ENCODE measurements at regions not wholly inside any gene's neighbourhood (a gene's known extent, or its start where the extent isn't known, plus 50 kb on each side); places are given as distances from the start of the nearest gene placed in this dataset.

- no TSS peak for BruUV-seq (replicated peaks)
- TF ChIP-seq CTCF (IDR thresholded peaks at IDR 0.05; ENCODE audit: unreplicated experiment): no peak
- no peak overlapping the region for H3K27ac Mint-ChIP-seq (ENCODE audit: unreplicated experiment)
- DNase-seq: no peak
- H3K9me3 Mint-ChIP-seq (ENCODE audit: low read depth, unreplicated experiment): peaks cover 13% of the 10 kb centered on the region
- no peak overlapping the region for H3K4me3 Mint-ChIP-seq (ENCODE audit: low read depth, unreplicated experiment)
- no peaks in the 10 kb centered on the region for H3K36me3 Mint-ChIP-seq (ENCODE audit: insufficient read depth, unreplicated experiment)
- no peaks in the 10 kb centered on the region for H3K4me1 Mint-ChIP-seq (ENCODE audit: low read depth, unreplicated experiment)
- intact Hi-C loops (cut with micrococcal nuclease; ENCODE audit: unreplicated experiment): no loop called here
- H3K27me3 Mint-ChIP-seq (ENCODE audit: unreplicated experiment): no peaks in the 10 kb centered on the region
- CTCF ChIA-PET: no interaction called here
Measured at GRCh38 chr12:115174920-115175319, 490.9 kb upstream of the TBX3 start.

DNA sequence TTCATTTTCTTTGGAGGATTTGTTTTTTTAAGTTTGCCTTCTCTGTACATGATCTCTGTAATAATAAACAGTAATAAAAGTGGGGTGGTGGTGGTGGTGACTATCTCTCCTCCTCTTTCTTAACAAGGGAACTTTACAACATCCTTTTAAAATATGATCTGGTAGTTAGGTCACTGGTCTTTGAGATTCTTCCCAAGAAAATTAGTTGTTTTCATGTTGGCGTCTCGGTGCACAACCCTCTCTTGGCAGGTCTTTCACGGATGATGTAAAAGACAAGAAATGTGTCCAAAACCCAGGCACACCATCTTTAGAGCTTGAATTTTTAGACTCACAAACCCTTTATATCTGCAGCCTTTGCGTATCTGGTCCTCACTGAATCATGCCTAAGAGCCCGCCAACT, 488.5 kb upstream of the TBX3 start:
- no peak for DNase-seq
- Mint-ChIP-seq H3K27ac (ENCODE audit: unreplicated experiment) (no peak overlapping the region), H3K36me3 (ENCODE audit: insufficient read depth, unreplicated experiment) (no peaks in the 10 kb centered on the region), H3K27me3 (ENCODE audit: unreplicated experiment) (no peaks in the 10 kb centered on the region), H3K4me1 (ENCODE audit: low read depth, unreplicated experiment) (no peaks in the 10 kb centered on the region), H3K4me3 (ENCODE audit: low read depth, unreplicated experiment) (no peak overlapping the region), H3K9me3 (ENCODE audit: low read depth, unreplicated experiment) (peaks cover 15% of the 10 kb centered on the region)
- intact Hi-C loops (cut with micrococcal nuclease; ENCODE audit: unreplicated experiment): no loop called here
- CTCF ChIA-PET: no interaction called here
- TF ChIP-seq CTCF (IDR thresholded peaks at IDR 0.05; ENCODE audit: unreplicated experiment): no peak
- no TSS peak for BruUV-seq (replicated peaks)

DNA sequence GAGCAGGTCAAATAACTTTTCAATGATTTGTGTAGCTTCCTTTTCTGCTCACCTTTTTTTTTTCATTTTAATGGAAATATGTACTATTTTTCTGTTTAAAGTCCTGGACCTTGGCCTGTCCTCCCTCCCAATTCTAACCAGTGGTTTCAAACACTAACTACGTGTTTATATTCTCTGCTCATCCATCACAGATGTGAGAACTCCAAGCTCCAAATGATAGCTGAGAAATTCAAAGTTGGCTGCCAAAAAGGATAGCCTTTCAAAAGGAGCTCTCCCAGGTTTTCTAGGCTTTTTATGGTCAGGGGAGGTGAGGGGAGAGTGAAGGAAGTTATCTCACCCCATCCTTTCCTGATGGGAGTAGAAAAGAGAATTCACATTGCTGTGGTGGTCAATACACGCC, 486.0 kb upstream of the TBX3 start:
- TF ChIP-seq CTCF (IDR thresholded peaks at IDR 0.05; ENCODE audit: unreplicated experiment): no peak
- Mint-ChIP-seq H3K4me1 (ENCODE audit: low read depth, unreplicated experiment) (no peaks in the 10 kb centered on the region), H3K27me3 (ENCODE audit: unreplicated experiment) (no peaks in the 10 kb centered on the region), H3K36me3 (ENCODE audit: insufficient read depth, unreplicated experiment) (no peaks in the 10 kb centered on the region), H3K27ac (ENCODE audit: unreplicated experiment) (no peak overlapping the region), H3K4me3 (ENCODE audit: low read depth, unreplicated experiment) (no peak overlapping the region), H3K9me3 (ENCODE audit: low read depth, unreplicated experiment) (peaks cover 16% of the 10 kb centered on the region)
- no peak for DNase-seq
- intact Hi-C loops (cut with micrococcal nuclease; ENCODE audit: unreplicated experiment): no loop called here
- CTCF ChIA-PET: no interaction called here
- no TSS peak for BruUV-seq (replicated peaks)

DNA sequence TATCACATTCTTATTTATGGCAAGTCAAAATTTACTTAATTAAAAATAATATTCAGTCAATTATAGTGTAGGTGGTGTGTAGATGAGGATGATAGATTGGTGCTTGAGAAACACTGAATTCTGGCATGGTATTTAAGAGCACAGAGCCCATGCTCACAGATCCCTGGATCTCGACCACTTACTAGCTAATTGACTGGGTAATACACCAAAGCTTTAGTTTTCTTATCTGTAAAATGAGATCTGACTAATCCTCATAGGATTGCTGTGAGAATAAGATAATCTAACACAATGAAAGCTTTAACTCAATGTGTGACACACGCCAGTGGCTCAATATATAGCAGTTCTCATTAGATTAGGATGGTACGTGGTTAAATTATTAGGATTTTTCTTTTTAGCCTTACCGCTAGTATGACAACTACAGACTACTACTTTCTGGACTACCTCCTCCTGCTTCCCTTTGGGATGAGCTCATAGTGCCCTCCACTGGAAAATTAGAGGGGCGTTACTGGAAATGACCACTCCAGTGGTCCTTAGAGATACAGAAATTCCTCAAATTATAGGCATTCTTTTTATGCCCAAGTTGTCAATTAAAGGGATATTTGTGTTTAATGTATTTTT, 482.8 kb upstream of the TBX3 start:
- intact Hi-C loops (cut with micrococcal nuclease; ENCODE audit: unreplicated experiment): no loop called here
- Mint-ChIP-seq H3K27ac (ENCODE audit: unreplicated experiment) (no peak overlapping the region), H3K9me3 (ENCODE audit: low read depth, unreplicated experiment) (peaks cover 21% of the 10 kb centered on the region), H3K36me3 (ENCODE audit: insufficient read depth, unreplicated experiment) (no peaks in the 10 kb centered on the region), H3K4me3 (ENCODE audit: low read depth, unreplicated experiment) (no peak overlapping the region), H3K27me3 (ENCODE audit: unreplicated experiment) (no peaks in the 10 kb centered on the region), H3K4me1 (ENCODE audit: low read depth, unreplicated experiment) (no peaks in the 10 kb centered on the region)
- no peak for TF ChIP-seq CTCF (IDR thresholded peaks at IDR 0.05; ENCODE audit: unreplicated experiment)
- no peak for DNase-seq
- no TSS peak for BruUV-seq (replicated peaks)
- CTCF ChIA-PET: no interaction called here

Measured in Calu3 (cell line).